GM23248 (cell line): ENCODE measurements at regions not wholly inside any gene's neighbourhood (a gene's known extent, or its start where the extent isn't known, plus 50 kb on each side); places are given as distances from the start of the nearest gene placed in this dataset.

Experiments used
- EZH2 ChIP-seq: fragments of 200-600 bp; sonication (generic); IDR thresholded peaks from 2 replicates; pipeline ENCODE4 v1.6.1; 2018; ENCODE audit warnings: antibody characterized with exemption, mild to moderate bottlenecking; ENCODE audit not compliant: insufficient read depth, poor library complexity, severe bottlenecking
- EZH2phosphoT487 ChIP-seq: fragments of 200-600 bp; sonication (generic); IDR thresholded peaks from 2 replicates; pipeline ENCODE4 v1.6.1; 2018; ENCODE audit warnings: antibody characterized with exemption, moderate library complexity, mild to moderate bottlenecking, low read depth; ENCODE audit not compliant: insufficient read depth

GRCh38 chr10:78567680-78568455 lies 500.9 kb upstream of the ZMIZ1 start:
- TF ChIP-seq EZH2 (no peak), EZH2phosphoT487 (no peak)
